Mesothelial cell of epicardium (in vitro differentiated cells): ENCODE measurements at regions not wholly inside any gene's neighbourhood (a gene's known extent, or its start where the extent isn't known, plus 50 kb on each side); places are given as distances from the start of the nearest gene placed in this dataset.

Experiments used
- DNase-seq, 2 experiments: peaks; one replicate each; pipeline ENCODE4 v3.0.0; 2021; ENCODE audit warnings: low spot score in 2 of 2; ENCODE audit not compliant: unreplicated experiment in 2 of 2
- H3K27ac Mint-ChIP-seq: 2 replicates; pipeline ENCODE4 v1.8.0; 2021; ENCODE audit warnings: mixed read lengths
- H3K27me3 Mint-ChIP-seq: 2 replicates; pipeline ENCODE4 v1.8.0; 2021; ENCODE audit warnings: low read depth, mixed read lengths
- H3K36me3 Mint-ChIP-seq: 2 replicates; pipeline ENCODE4 v1.8.0; 2021; ENCODE audit warnings: mixed read lengths
- H3K4me1 Mint-ChIP-seq: 2 replicates; pipeline ENCODE4 v1.8.0; 2021; ENCODE audit warnings: mixed read lengths
- H3K4me3 Mint-ChIP-seq: 2 replicates; pipeline ENCODE4 v1.8.0; 2021; ENCODE audit warnings: mild to moderate bottlenecking, moderate library complexity, mixed read lengths
- H3K9me3 Mint-ChIP-seq: 2 replicates; pipeline ENCODE4 v1.8.0; 2021; ENCODE audit warnings: mixed read lengths
- TF ChIP-seq, protein P1 (sequence below): fragments of 200-600 bp; sonication (generic); IDR thresholded peaks from one replicate; pipeline ENCODE4 v1.5.0; 2021; ENCODE audit warnings: antibody characterized with exemption; ENCODE audit not compliant: unreplicated experiment

DNA sequence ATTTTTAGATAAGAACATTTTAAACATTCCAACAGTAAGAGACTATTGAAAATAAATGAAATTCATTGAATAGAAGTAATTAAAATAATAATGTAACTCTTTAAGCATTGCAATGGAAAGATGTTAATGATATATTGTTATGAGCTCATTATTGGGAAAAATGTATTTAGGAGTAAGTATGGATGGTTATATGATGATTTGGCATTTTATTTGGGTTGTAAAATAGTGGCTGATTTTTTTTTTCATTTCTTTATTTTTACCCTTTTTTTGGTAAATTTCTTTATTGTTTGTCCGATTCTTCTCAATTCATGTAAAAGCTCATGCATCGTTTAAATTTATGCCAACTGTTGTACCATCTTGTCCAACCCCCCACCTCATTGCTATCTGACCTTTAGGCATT is 539.9 kb downstream of the HS3ST4 start:
- Mint-ChIP-seq H3K4me1 (peaks cover 2% of the 10 kb centered on the region), H3K36me3 (no peaks in the 10 kb centered on the region), H3K27ac (no peak overlapping the region), H3K4me3 (no peak overlapping the region), H3K9me3 (no peaks in the 10 kb centered on the region), H3K27me3 (no peaks in the 10 kb centered on the region)
- TF ChIP-seq, protein P1, sequence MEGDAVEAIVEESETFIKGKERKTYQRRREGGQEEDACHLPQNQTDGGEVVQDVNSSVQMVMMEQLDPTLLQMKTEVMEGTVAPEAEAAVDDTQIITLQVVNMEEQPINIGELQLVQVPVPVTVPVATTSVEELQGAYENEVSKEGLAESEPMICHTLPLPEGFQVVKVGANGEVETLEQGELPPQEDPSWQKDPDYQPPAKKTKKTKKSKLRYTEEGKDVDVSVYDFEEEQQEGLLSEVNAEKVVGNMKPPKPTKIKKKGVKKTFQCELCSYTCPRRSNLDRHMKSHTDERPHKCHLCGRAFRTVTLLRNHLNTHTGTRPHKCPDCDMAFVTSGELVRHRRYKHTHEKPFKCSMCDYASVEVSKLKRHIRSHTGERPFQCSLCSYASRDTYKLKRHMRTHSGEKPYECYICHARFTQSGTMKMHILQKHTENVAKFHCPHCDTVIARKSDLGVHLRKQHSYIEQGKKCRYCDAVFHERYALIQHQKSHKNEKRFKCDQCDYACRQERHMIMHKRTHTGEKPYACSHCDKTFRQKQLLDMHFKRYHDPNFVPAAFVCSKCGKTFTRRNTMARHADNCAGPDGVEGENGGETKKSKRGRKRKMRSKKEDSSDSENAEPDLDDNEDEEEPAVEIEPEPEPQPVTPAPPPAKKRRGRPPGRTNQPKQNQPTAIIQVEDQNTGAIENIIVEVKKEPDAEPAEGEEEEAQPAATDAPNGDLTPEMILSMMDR, result no peak
- no peak for DNase-seq

DNA sequence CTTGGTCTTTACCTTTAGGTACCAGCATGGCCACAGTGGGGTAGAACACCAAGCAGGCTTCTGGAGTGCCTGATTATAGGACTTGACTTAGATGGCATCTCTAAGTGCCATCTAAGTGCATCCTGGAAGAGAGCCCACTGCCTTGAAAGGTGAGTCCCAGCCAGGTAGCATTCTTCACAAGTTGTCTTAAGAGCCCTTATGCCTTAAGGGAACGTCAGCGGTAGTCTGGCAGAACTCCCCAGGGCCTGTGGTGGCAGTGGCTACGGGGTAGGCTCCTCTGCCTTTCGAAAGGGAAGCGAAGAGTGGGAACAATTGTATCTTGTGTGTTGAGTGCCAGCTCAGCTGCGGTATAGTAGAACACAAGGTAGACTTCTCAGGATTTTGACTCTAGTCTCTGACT is 549.0 kb downstream of the HS3ST4 start:
- H3K36me3 Mint-ChIP-seq, result no peaks in the 10 kb centered on the region
- TF ChIP-seq, protein P1, result no peak
- no peaks in the 10 kb centered on the region for H3K27me3 Mint-ChIP-seq
- no peaks in the 10 kb centered on the region for H3K4me1 Mint-ChIP-seq
- no peak overlapping the region for H3K4me3 Mint-ChIP-seq
- no peak overlapping the region for H3K27ac Mint-ChIP-seq
- no peak for DNase-seq
- H3K9me3 Mint-ChIP-seq, result peaks cover 32% of the 10 kb centered on the region

DNA sequence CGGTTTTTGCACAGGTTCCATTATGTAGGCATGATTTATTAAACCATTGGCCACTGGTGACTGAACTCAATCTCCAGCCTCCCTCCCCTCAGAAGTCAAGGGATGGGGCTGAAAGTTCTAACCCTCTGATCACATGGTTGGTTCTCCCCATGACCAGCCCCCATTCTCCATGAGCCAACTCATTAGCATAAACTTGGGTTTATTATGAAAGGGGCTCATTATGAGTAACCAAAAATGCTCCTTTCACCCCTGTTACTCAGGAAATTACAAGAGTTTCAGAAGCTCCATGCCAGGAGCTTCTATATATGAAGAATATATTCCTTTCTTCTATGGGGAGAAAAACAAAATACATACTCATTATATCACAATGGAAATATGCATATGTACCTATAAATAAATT is 555.3 kb downstream of the HS3ST4 start:
- Mint-ChIP-seq H3K36me3 (no peaks in the 10 kb centered on the region), H3K4me3 (no peak overlapping the region), H3K9me3 (peaks cover 46% of the 10 kb centered on the region), H3K4me1 (no peaks in the 10 kb centered on the region), H3K27me3 (peaks cover 2% of the 10 kb centered on the region), H3K27ac (no peak overlapping the region)
- TF ChIP-seq, protein P1, result no peak
- no peak for DNase-seq

DNA sequence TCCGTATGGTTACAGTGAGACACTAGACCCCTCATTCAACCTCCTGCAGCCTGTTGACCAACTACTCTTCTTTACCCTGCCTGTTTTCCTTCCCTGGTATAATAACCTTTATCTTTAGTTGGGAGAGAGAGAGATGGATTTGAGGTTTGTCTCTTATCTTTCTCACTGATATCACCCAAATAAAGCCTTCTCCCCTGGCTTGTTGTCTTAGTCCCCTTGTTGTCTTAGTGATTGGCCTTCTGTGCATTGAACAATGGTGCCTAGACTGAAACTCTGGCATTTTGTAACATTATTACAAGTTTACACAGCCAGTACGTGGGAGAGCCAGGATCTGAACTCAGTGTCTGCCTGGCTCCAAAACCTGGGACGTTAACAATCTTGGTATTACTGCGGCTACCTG is 560.8 kb downstream of the HS3ST4 start:
- TF ChIP-seq, protein P1, result no peak
- Mint-ChIP-seq H3K4me1 (no peaks in the 10 kb centered on the region), H3K36me3 (no peaks in the 10 kb centered on the region), H3K9me3 (peaks cover 44% of the 10 kb centered on the region), H3K4me3 (no peak overlapping the region), H3K27ac (no peak overlapping the region), H3K27me3 (peaks cover 2% of the 10 kb centered on the region)
- no peak for DNase-seq

DNA sequence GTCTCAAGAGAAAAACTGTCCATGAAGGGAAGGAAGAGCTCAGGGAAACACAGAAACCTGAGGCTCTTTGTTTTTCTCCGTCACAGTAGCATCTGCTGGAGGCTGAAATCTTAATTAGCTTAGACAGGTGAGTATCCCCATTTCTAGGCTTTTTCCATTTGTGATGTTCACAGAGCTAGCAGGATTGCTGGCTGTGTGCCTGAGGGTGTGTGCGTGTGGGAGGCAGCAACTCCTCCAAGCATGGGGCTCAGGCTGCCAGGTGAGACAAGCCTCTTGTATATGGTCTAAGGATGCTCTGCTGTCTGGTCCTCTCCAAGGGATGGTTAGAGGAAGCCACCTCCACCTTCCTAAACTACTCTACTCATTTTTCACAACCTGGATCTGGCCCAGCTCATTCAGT is 569.9 kb downstream of the HS3ST4 start:
- no peak overlapping the region for H3K4me3 Mint-ChIP-seq
- no peak overlapping the region for H3K27ac Mint-ChIP-seq
- TF ChIP-seq, protein P1, result no peak
- no peaks in the 10 kb centered on the region for H3K4me1 Mint-ChIP-seq
- no peak for DNase-seq
- H3K27me3 Mint-ChIP-seq, result no peaks in the 10 kb centered on the region
- no peaks in the 10 kb centered on the region for H3K36me3 Mint-ChIP-seq
- peaks cover 21% of the 10 kb centered on the region for H3K9me3 Mint-ChIP-seq

DNA sequence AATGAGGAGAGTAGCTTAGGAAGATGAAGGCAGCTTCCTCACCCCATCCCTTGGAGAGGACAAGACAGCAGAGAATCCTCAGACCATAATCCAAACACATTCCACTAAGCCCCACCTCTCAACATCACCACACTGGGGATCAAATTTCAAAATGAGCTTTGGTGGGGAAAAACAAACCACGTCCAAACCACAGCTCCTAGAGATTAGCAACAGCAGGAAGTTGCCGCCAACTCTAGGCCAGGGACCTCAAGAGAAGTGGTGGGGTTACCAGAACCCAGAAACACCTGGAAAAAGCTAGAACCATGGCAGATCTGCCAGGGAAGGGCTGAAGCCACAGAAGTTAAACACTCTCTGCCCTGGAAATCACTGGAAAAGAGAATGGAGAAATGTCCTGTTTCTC is 571.6 kb downstream of the HS3ST4 start:
- H3K27ac Mint-ChIP-seq, result no peak overlapping the region
- H3K9me3 Mint-ChIP-seq, result peaks cover 18% of the 10 kb centered on the region
- H3K4me3 Mint-ChIP-seq, result no peak overlapping the region
- no peaks in the 10 kb centered on the region for H3K27me3 Mint-ChIP-seq
- DNase-seq, result no peak
- TF ChIP-seq, protein P1, result no peak
- H3K4me1 Mint-ChIP-seq, result no peaks in the 10 kb centered on the region
- no peaks in the 10 kb centered on the region for H3K36me3 Mint-ChIP-seq
